NCI-H2171 treated with DMSO at 0.1 percent for 48 hours (cell line): ENCODE measurements at regions not wholly inside any gene's neighbourhood (a gene's known extent, or its start where the extent isn't known, plus 50 kb on each side); places are given as distances from the start of the nearest gene placed in this dataset.
"Not testable (repeated sequence)": the region's sequence is repeated elsewhere in the genome, so short reads cannot be mapped to it uniquely, and the experiment has no call there.

Source experiments
- DNase-seq: peaks from one replicate; lab custom pipeline; 2025; lab: John Stamatoyannopoulos, UW

DNA sequence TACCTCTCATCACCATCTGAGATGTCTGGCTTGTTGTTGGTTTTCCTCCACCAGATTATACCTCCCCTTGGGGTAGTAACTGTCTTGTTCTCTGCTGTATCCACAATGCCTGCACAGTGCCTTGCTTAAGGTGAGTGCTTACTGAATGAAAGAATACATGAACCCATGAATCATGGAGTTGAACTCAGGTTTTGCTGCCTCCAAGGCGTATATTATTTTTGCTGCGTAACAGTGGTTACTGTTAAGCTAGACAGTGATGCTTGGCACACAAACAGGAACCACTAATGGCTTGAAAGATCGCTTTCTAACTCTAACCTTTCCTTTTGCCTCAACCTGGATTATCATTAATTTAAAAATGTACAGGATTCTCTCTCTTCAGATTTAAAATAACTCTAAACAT lies 695.8 kb downstream of the TOX3 start:
- no peak for DNase-seq

DNA sequence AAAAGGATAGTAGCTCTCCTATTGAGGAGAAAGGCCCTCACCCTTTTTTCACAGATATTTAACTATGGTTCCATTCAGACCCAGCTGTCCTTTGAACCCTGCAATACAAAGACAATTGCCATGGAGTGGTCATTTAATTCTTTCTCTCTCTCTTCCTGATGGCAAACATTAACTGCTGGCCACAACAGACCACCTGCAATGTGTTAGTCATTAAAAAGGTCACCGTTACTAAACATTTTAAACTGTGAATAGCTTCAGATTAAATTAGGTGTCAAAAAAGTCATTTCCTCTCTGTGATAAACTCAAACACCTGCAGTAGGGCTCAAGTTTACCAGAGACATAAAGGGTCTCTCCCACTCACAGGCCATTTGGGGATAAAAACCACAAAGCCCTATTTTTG lies 697.2 kb downstream of the TOX3 start:
- no peak for DNase-seq

DNA sequence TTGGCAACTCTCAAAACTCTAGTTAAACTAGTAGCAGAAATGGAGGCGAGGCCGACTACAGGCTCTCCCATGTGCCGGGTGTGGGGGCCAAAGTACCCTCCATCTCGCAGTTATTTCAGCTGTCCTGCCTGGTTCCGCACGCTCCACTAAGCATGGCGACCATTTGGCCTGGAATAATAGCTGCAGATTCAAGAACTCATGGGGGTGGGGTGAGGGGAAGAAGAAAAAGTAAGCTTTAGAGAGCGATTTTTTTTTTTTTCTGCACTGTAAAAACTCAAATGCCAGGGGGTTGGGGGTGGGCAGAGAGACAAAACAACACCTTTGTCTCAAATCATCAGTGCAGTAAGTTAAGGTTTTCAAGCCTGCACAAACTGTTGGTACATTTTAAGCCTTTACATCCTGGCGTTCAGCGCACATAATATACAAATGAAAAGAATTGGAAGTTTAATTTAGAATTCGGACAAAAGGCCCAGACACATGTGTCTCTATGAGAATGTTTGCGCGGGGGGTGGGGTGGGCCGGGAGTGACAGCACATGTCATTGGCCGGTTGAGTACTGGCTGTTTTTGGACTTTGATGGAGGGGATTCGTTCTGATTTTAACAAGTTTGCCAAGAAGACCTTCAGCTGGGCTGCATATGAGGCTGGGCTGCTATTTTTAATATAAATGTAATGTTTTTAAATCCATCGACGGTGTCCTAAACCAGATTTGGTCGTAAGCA lies 694.7 kb upstream of the SALL1 start:
- DNase-seq = no peak

DNA sequence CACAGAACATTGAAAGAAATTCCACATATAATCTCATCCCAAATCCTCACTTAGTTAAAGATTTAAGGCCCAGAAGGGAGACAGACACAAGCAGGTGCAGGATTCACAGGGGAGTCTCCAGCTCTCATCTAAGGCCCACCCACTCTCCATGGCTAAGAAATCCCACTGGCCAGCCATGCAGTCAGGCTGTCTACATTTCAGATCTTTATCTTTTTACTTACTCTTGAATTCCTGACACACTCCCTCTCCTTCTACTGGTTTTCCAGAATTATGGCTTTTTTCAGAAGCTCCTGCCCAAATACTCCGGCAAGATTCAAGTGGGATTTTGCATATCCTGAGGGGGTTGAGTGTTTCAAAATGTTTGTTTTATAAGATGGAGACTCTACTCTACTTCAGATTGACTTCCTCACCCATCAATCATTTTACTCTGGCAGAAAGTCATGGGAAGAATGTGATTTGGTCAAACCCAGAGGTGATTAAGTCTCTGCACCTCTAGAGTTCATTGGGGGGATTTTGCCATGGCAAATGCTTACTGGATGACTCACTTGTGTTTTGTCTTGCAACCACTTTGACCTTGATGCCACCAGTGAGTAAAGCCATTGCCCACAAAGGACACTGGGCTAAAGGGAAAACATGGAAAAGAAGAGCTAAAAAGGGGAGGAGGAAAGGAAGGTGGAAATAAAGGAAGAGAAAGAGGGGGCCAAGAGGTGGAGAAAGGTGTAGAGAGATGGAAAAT lies 688.8 kb upstream of the SALL1 start:
- no peak for DNase-seq

GRCh38 chr16:51834794-51835193 lies 683.7 kb upstream of the SALL1 start:
- no peak for DNase-seq

GRCh38 chr16:51834133-51834532 lies 683.1 kb upstream of the SALL1 start:
- no peak for DNase-seq

GRCh38 chr16:51831595-51832367 lies 680.7 kb upstream of the SALL1 start:
- no peak for DNase-seq

DNA sequence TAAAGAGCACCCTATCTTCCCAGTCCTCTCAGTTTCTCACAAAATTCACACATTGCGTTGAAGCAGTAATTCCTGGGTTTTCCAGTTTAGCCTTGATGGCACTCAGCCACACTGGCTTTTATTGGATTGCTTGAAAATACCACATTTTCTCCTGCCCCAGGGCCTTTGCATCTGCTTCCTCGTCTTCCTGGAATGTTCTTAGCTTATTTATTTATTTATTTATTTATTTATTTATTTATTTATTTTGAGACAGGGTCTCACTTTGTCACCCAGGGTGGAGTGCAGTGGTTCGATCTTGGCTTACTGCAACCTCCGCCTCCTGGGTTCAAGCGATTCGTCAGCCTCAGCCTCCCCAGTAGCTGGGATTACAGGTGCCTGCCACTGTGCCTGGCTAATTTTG lies 680.0 kb upstream of the SALL1 start:
- not testable (repeated sequence) for DNase-seq

DNA sequence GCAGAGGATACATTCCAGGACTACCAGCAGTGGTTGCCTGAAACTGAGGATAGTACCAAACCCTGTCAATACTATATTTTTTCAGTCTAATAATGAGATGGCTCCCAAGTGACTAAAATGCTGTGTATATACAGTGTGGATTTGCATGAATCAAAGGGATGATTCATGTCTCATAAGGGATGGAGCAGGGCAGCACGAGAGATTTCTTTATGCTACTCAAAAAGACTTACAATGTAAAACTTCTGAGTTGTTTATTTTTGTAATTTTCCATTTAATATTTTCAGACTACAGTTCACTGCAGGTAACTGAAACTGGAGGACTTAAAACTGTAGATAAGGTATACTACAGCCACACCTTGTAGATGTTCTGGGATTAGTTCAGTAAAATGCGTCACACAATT lies 674.7 kb upstream of the SALL1 start:
- no peak for DNase-seq

- no peak for DNase-seq
Observed at GRCh38 chr16:51822471-51822870, 671.4 kb upstream of the SALL1 start.

DNA sequence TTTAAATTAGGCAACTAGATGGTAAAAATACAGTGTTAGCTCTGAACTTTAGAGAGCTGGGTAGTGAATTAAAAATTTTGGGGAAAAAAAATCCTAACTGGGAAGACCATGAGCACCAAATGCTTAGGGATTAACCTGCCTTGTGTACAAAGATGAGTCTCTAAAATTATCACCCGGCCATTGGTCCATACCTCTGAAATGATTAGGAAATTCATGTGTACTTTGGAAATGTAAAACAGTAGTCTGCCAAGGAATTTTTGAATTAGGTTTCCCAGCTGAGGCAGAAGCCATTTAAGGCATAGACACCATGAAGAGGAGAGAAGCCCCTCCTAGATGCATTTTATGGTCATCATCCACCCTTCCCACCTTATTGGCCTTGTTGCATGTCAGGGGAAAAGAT lies 670.5 kb upstream of the SALL1 start:
- no peak for DNase-seq

DNA sequence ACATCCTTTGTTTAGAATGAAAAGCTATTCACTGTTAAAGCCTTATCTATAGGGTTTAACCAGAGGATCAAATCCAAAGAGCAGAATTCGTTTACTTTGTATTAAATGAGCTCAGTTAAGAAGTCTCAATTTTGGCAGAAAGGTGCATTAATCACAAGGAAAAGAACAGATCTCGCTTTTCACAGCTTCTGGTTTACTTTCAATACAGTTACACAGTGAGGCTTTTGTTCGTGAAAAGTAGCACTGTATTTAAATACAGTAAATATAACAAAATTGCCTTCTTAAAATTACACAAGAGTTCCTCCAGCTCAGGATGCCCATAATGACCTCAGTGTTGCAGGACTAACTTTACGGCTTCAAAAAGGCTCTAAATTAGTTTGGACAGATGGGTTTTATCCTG lies 669.1 kb upstream of the SALL1 start:
- no peak for DNase-seq

- DNase-seq = peak; percentile 37
Observed at GRCh38 chr16:51818342-51818944, 667.4 kb upstream of the SALL1 start.

- no peak for DNase-seq
Observed at GRCh38 chr16:51816929-51817328, 665.9 kb upstream of the SALL1 start.

GRCh38 chr16:51815523-51815922 lies 664.5 kb upstream of the SALL1 start:
- no peak for DNase-seq

DNA sequence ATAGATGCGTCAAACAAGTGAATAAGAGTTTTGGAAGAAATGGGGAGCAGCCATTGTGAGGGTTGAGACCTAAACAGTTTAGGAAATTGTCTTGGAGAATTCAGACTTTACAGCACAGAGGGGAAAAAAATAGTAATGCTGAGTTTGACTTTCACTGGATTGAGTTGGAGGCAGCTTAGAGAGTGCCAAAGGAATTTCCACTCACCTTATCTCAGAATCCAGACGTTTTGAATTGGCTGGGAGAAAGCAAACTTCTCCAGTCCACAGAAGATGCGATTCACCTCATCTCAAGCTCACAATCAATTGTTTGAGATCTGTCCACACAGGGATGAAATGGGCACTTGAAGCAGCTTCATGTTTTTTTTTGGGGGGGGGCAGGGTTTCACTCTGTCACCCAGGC lies 663.5 kb upstream of the SALL1 start:
- no peak for DNase-seq

DNA sequence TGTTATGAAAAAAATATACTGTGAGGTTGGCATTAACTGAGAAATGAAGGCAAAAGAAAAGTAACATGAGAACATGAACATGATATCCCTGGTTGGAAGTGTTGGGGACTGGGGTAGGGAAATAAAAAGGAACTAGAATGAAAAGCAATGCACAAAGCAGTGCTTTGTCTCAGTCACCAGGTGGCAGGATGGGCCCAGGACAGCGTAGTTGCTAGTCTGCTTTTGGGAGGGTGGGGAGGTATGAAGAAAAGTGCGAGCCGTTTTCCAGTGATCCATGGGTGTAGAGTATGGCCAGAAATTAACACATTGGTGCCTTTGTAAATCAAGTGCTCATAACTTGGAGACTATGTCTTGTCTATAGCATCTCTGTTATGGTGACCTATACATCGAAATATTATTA lies 662.5 kb upstream of the SALL1 start:
- DNase-seq = peak; percentile 2

- no peak for DNase-seq
Observed at GRCh38 chr16:51812945-51813344, 661.9 kb upstream of the SALL1 start.

- DNase-seq = no peak
Observed at GRCh38 chr16:51807551-51807950, 656.5 kb upstream of the SALL1 start.

GRCh38 chr16:51801635-51802034 lies 650.6 kb upstream of the SALL1 start:
- DNase-seq = peak; percentile 56

GRCh38 chr16:51797669-51798259 lies 646.7 kb upstream of the SALL1 start:
- no peak for DNase-seq

GRCh38 chr16:51779240-51779639 lies 628.2 kb upstream of the SALL1 start:
- DNase-seq = no peak
